Liver (tissue), 8 donors: ENCODE measurements at regions not wholly inside any gene's neighbourhood (a gene's known extent, or its start where the extent isn't known, plus 50 kb on each side); places are given as distances from the start of the nearest gene placed in this dataset.

ENCODE experiments used
- DNase-seq: peaks from one replicate; pipeline ENCODE4 v3.0.0-alpha.2; 2017; ENCODE audit warnings: low spot score
- H3K27ac ChIP-seq, 2 donors: one replicate each; pipeline ENCODE4 v1.7.0; 2013; ENCODE audit warnings: inconsistent platforms in 2 of 2, low read length in 2 of 2, control low read depth in 1 of 2, low read depth in 1 of 2, mild to moderate bottlenecking in 1 of 2
- H3K27me3 ChIP-seq, 4 donors: one replicate each; pipeline versions ENCODE4 v1.6.1 to v1.7.0; 2013; ENCODE audit warnings: low read length in 3 of 4, inconsistent platforms in 1 of 4, mild to moderate bottlenecking in 1 of 4, moderate library complexity in 1 of 4; ENCODE audit not compliant: control insufficient read depth in 4 of 4, insufficient read depth in 4 of 4
- H3K36me3 ChIP-seq, 4 donors: one replicate each; pipeline versions ENCODE4 v1.6.1 to v1.7.0; 2013; ENCODE audit warnings: low read length in 3 of 4, mild to moderate bottlenecking in 3 of 4, low read depth in 1 of 4, moderate library complexity in 1 of 4; ENCODE audit not compliant: control insufficient read depth in 4 of 4, insufficient read depth in 3 of 4
- H3K4me1 ChIP-seq, 4 donors: one replicate each; pipeline versions ENCODE4 v1.6.1 to v1.7.0; 2013; ENCODE audit warnings: low read length in 3 of 4, mild to moderate bottlenecking in 3 of 4, moderate library complexity in 1 of 4; ENCODE audit not compliant: control insufficient read depth in 4 of 4, insufficient read depth in 4 of 4
- H3K4me3 ChIP-seq, 3 donors: one replicate each; pipeline versions ENCODE4 v1.6.1 to v1.7.0; 2013; ENCODE audit warnings: low read length in 3 of 3, control low read depth in 1 of 3, low read depth in 1 of 3, mild to moderate bottlenecking in 1 of 3
- H3K9ac ChIP-seq, 2 donors: one replicate each; pipeline ENCODE4 v1.7.0; 2013; ENCODE audit warnings: low read length in 2 of 2, mild to moderate bottlenecking in 2 of 2, moderate library complexity in 2 of 2, control low read depth in 1 of 2, low read depth in 1 of 2
- H3K9me3 ChIP-seq, 4 donors: one replicate each; pipeline versions ENCODE4 v1.6.1 to v1.7.0; 2013; ENCODE audit warnings: low read length in 3 of 4; ENCODE audit not compliant: control insufficient read depth in 4 of 4
- EGR1 ChIP-seq, 2 donors: IDR thresholded peaks; 2 replicates each; pipeline ENCODE4 v1.6.1; 2016 to 2018; ENCODE audit warnings: antibody characterized with exemption in 2 of 2, low read depth in 2 of 2
- FOXA1 ChIP-seq: IDR thresholded peaks from 2 replicates; pipeline ENCODE4 v1.6.1; 2016; ENCODE audit warnings: antibody characterized with exemption
- FOXA2 ChIP-seq: IDR thresholded peaks from 2 replicates; pipeline ENCODE4 v1.6.1; 2016; ENCODE audit warnings: antibody characterized with exemption
- GABPA ChIP-seq, 2 donors: IDR thresholded peaks in 1 of 2; conservative IDR thresholded peaks in 1 of 2; 2 replicates each; pipeline ENCODE4 v1.6.1; 2016; ENCODE audit warnings: antibody characterized with exemption in 2 of 2, mild to moderate bottlenecking in 1 of 2, moderate library complexity in 1 of 2
- HNF4A ChIP-seq, 2 donors: conservative IDR thresholded peaks; 2 replicates each; pipeline ENCODE4 v1.6.1; 2016; ENCODE audit warnings: antibody characterized with exemption in 2 of 2, mild to moderate bottlenecking in 2 of 2
- HNF4G ChIP-seq: IDR thresholded peaks from 2 replicates; pipeline ENCODE4 v1.6.1; 2016; ENCODE audit warnings: antibody characterized with exemption
- JUND ChIP-seq, 2 donors: IDR thresholded peaks; 2 replicates each; pipeline ENCODE4 v1.6.1; 2016; ENCODE audit warnings: antibody characterized with exemption in 2 of 2
- MAX ChIP-seq: IDR thresholded peaks from 2 replicates; pipeline ENCODE4 v1.6.1; 2016; ENCODE audit warnings: antibody characterized with exemption
- NR2F2 ChIP-seq: IDR thresholded peaks from 2 replicates; pipeline ENCODE4 v1.6.1; 2016; ENCODE audit warnings: antibody characterized with exemption
- RAD21 ChIP-seq, 2 donors: IDR thresholded peaks; 2 replicates each; pipeline ENCODE4 v1.6.1; 2016; ENCODE audit warnings: antibody characterized with exemption in 2 of 2, mild to moderate bottlenecking in 2 of 2
- RXRA ChIP-seq, 2 donors: IDR thresholded peaks; 2 replicates each; pipeline ENCODE4 v1.6.1; 2017 to 2018; ENCODE audit warnings: antibody characterized with exemption in 2 of 2, mild to moderate bottlenecking in 1 of 2
- SP1 ChIP-seq: IDR thresholded peaks from 2 replicates; pipeline ENCODE4 v1.6.1; 2018; ENCODE audit warnings: antibody characterized with exemption, mild to moderate bottlenecking
- TAF1 ChIP-seq: conservative IDR thresholded peaks from 2 replicates; pipeline ENCODE4 v1.6.1; 2016; ENCODE audit warnings: antibody characterized with exemption, mild to moderate bottlenecking
- ZBTB33 ChIP-seq: IDR thresholded peaks from 2 replicates; pipeline ENCODE4 v1.6.1; 2016; ENCODE audit warnings: antibody characterized with exemption
- WGBS: extraction: QIAGEN DNeasy Blood & Tissue Kit; methylation state at CpG from one replicate; pipeline ENCODE4 v1.1.7; 2013; 5-methylcytosine and 5-hydroxymethylcytosine counted together
- TF ChIP-seq, protein P1 (sequence below): IDR thresholded peaks from 2 replicates; pipeline ENCODE4 v1.6.1; 2016; ENCODE audit warnings: antibody characterized with exemption
- TF ChIP-seq, protein P2 (sequence below): IDR thresholded peaks from 2 replicates; pipeline ENCODE4 v1.6.1; 2016; ENCODE audit warnings: antibody characterized with exemption, mild to moderate bottlenecking
- TF ChIP-seq, protein P3 (sequence below): fragments of 150-350 bp; IDR thresholded peaks from 2 replicates; pipeline ENCODE4 v1.5.1; 2017; ENCODE audit warnings: improper control_type of control experiment, low read depth, low read length; ENCODE audit not compliant: missing input control
- donor health status: healthy.
- donor health status: healthy.
- donor health status: healthy.
- donor health status: healthy.
- donor health status: healthy.

DNA sequence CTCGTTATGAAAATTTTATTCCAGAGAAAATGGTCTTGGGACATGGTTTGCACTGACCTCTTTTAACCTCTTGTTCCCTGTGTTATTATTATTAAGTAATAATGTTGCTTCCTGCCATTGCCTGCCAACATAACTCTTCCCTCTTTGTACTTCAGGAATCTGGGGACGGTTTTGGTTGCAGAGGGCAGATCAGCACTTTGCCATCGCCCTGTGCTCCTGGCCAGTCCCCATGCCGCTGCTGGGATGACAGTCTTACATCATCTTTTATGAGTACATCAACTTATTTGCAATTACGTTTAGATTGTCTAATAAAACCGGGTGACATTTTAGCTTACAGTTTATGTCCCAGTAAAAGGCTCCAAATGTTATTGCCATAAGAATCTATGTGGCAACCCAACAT lies 157.2 kb downstream of the CDH26 start:
- 59% methylated on average over 6 of the region's 6 CpGs for WGBS
- Histone ChIP-seq H3K4me1 (no peaks in the 10 kb centered on the region), H3K27me3 (no peaks in the 10 kb centered on the region), H3K4me3 (no peak overlapping the region), H3K9ac (no peak overlapping the region), H3K9me3 (no peaks in the 10 kb centered on the region), H3K36me3 (no peaks in the 10 kb centered on the region), H3K27ac (no peak overlapping the region)
- TF ChIP-seq, protein P1, sequence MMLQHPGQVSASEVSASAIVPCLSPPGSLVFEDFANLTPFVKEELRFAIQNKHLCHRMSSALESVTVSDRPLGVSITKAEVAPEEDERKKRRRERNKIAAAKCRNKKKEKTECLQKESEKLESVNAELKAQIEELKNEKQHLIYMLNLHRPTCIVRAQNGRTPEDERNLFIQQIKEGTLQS, result no peak
- TF ChIP-seq, protein P2, sequence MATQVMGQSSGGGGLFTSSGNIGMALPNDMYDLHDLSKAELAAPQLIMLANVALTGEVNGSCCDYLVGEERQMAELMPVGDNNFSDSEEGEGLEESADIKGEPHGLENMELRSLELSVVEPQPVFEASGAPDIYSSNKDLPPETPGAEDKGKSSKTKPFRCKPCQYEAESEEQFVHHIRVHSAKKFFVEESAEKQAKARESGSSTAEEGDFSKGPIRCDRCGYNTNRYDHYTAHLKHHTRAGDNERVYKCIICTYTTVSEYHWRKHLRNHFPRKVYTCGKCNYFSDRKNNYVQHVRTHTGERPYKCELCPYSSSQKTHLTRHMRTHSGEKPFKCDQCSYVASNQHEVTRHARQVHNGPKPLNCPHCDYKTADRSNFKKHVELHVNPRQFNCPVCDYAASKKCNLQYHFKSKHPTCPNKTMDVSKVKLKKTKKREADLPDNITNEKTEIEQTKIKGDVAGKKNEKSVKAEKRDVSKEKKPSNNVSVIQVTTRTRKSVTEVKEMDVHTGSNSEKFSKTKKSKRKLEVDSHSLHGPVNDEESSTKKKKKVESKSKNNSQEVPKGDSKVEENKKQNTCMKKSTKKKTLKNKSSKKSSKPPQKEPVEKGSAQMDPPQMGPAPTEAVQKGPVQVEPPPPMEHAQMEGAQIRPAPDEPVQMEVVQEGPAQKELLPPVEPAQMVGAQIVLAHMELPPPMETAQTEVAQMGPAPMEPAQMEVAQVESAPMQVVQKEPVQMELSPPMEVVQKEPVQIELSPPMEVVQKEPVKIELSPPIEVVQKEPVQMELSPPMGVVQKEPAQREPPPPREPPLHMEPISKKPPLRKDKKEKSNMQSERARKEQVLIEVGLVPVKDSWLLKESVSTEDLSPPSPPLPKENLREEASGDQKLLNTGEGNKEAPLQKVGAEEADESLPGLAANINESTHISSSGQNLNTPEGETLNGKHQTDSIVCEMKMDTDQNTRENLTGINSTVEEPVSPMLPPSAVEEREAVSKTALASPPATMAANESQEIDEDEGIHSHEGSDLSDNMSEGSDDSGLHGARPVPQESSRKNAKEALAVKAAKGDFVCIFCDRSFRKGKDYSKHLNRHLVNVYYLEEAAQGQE, result no peak
- TF ChIP-seq FOXA2 (no peak), JUND (IDR thresholded peaks at IDR 0.05) (no peak), RAD21 (IDR thresholded peaks at IDR 0.05) (no peak), SP1 (no peak), TAF1 (no peak), HNF4G (no peak), EGR1 (IDR thresholded peaks at IDR 0.05; ENCODE audit: low read depth in 2 of 2) (no peak), RXRA (IDR thresholded peaks at IDR 0.05) (no peak), MAX (no peak), HNF4A (conservative IDR thresholded peaks at IDR 0.05) (no peak), NR2F2 (no peak), FOXA1 (no peak), GABPA (IDR thresholded peaks at IDR 0.05 in 1 of 2, conservative IDR thresholded peaks at IDR 0.05 in 1 of 2) (no peak), ZBTB33 (no peak)
- TF ChIP-seq, protein P3, sequence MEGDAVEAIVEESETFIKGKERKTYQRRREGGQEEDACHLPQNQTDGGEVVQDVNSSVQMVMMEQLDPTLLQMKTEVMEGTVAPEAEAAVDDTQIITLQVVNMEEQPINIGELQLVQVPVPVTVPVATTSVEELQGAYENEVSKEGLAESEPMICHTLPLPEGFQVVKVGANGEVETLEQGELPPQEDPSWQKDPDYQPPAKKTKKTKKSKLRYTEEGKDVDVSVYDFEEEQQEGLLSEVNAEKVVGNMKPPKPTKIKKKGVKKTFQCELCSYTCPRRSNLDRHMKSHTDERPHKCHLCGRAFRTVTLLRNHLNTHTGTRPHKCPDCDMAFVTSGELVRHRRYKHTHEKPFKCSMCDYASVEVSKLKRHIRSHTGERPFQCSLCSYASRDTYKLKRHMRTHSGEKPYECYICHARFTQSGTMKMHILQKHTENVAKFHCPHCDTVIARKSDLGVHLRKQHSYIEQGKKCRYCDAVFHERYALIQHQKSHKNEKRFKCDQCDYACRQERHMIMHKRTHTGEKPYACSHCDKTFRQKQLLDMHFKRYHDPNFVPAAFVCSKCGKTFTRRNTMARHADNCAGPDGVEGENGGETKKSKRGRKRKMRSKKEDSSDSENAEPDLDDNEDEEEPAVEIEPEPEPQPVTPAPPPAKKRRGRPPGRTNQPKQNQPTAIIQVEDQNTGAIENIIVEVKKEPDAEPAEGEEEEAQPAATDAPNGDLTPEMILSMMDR, result no peak
- DNase-seq, result no peak
